ENCODE measurements at regions not wholly inside any gene's neighbourhood (a gene's known extent, or its start where the extent isn't known, plus 50 kb on each side); places are given as distances from the start of the nearest gene placed in this dataset.

GRCh38 chr2:223114917-223115316, 62.9 kb downstream of the KCNE4 start:
- H3K27me3 ChIP-seq (replicated peaks; ENCODE audit: control insufficient read depth, insufficient read depth, low read length), result no peaks in the 10 kb centered on the region; the same call in 1 of the 2 replicates
- no peak overlapping the region for H3K4me3 ChIP-seq (replicated peaks; ENCODE audit: low read depth, low read length)
- no peak for DNase-seq (ENCODE audit: extremely low read depth, insufficient read length)
- no peaks in the 10 kb centered on the region for H3K36me3 ChIP-seq (ENCODE audit: control insufficient read depth, insufficient read depth, low read length)
- TF ChIP-seq, protein P1, sequence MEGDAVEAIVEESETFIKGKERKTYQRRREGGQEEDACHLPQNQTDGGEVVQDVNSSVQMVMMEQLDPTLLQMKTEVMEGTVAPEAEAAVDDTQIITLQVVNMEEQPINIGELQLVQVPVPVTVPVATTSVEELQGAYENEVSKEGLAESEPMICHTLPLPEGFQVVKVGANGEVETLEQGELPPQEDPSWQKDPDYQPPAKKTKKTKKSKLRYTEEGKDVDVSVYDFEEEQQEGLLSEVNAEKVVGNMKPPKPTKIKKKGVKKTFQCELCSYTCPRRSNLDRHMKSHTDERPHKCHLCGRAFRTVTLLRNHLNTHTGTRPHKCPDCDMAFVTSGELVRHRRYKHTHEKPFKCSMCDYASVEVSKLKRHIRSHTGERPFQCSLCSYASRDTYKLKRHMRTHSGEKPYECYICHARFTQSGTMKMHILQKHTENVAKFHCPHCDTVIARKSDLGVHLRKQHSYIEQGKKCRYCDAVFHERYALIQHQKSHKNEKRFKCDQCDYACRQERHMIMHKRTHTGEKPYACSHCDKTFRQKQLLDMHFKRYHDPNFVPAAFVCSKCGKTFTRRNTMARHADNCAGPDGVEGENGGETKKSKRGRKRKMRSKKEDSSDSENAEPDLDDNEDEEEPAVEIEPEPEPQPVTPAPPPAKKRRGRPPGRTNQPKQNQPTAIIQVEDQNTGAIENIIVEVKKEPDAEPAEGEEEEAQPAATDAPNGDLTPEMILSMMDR (IDR thresholded peaks at IDR 0.05; ENCODE audit: insufficient read depth, low read length, poor library complexity, severe bottlenecking), result no peak

- no peak overlapping the region for H3K4me3 ChIP-seq (replicated peaks; ENCODE audit: low read depth, low read length)
- H3K36me3 ChIP-seq (ENCODE audit: control insufficient read depth, insufficient read depth, low read length), result no peaks in the 10 kb centered on the region
- no peak for DNase-seq (ENCODE audit: extremely low read depth, insufficient read length)
- TF ChIP-seq, protein P1 (IDR thresholded peaks at IDR 0.05; ENCODE audit: insufficient read depth, low read length, poor library complexity, severe bottlenecking), result no peak
- H3K27me3 ChIP-seq (replicated peaks; ENCODE audit: control insufficient read depth, insufficient read depth, low read length), result no peaks in the 10 kb centered on the region; the same call in 1 of the 2 replicates
Measured at GRCh38 chr2:223117533-223117932, 65.5 kb downstream of the KCNE4 start.

DNA sequence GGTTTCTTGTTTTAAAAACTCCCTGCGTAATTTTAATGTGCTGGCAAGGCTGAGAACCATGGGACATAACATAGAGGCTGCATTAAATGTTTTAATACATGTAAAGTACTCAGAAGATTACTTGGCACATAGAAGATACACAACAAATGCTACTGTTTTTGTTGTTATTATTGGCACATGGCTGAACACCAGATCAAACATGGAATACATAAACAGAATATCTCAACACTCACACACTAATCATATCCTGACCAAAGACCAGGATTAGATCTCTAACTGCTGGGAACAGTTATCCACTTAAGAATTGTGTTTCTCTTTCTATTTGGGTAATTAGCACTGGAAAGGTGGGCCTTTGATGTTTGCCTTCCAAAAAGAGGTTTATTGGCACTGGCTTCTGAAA, 69.3 kb downstream of the KCNE4 start:
- DNase-seq (ENCODE audit: extremely low read depth, insufficient read length), result no peak
- Histone ChIP-seq H3K27me3 (replicated peaks; ENCODE audit: control insufficient read depth, insufficient read depth, low read length) (no peaks in the 10 kb centered on the region; the same call in none of the 2 replicates), H3K36me3 (ENCODE audit: control insufficient read depth, insufficient read depth, low read length) (no peaks in the 10 kb centered on the region), H3K4me3 (replicated peaks; ENCODE audit: low read depth, low read length) (no peak overlapping the region)
- TF ChIP-seq, protein P1 (IDR thresholded peaks at IDR 0.05; ENCODE audit: insufficient read depth, low read length, poor library complexity, severe bottlenecking), result no peak

DNA sequence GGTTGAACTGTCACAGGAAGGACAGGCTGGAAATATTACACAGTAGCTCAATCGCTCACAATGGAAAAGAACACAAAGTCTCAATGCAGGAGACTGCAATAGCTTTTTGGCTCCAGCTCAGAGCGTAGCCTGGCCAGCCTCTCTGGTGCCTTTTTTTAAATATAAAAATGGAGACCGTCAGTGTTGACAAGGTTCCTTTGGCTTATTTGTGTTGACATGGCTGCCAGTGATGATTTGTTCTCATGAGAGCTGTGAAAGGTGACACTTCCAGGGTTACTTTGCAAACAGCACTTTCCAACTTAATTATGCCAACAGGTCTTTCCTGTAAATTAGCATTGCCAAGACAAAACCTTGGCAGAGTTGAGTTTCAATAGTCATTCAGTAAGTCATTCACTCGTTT, 70.8 kb downstream of the KCNE4 start:
- TF ChIP-seq, protein P1 (IDR thresholded peaks at IDR 0.05; ENCODE audit: insufficient read depth, low read length, poor library complexity, severe bottlenecking), result no peak
- H3K36me3 ChIP-seq (ENCODE audit: control insufficient read depth, insufficient read depth, low read length), result no peaks in the 10 kb centered on the region
- no peak for DNase-seq (ENCODE audit: extremely low read depth, insufficient read length)
- H3K27me3 ChIP-seq (replicated peaks; ENCODE audit: control insufficient read depth, insufficient read depth, low read length), result no peaks in the 10 kb centered on the region; the same call in none of the 2 replicates
- no peak overlapping the region for H3K4me3 ChIP-seq (replicated peaks; ENCODE audit: low read depth, low read length)

GRCh38 chr2:223123855-223124610, 72.0 kb downstream of the KCNE4 start:
- H3K36me3 ChIP-seq (ENCODE audit: control insufficient read depth, insufficient read depth, low read length), result no peaks in the 10 kb centered on the region
- DNase-seq (ENCODE audit: extremely low read depth, insufficient read length), result no peak
- H3K27me3 ChIP-seq (replicated peaks; ENCODE audit: control insufficient read depth, insufficient read depth, low read length), result no peaks in the 10 kb centered on the region; the same call in 1 of the 2 replicates
- TF ChIP-seq, protein P1 (IDR thresholded peaks at IDR 0.05; ENCODE audit: insufficient read depth, low read length, poor library complexity, severe bottlenecking), result no peak
- H3K4me3 ChIP-seq (replicated peaks; ENCODE audit: low read depth, low read length), result no peak overlapping the region

Measured in GM06990 (cell line).